NCI-H524 treated with DMSO at 0.1 percent for 48 hours (cell line): ENCODE measurements at regions not wholly inside any gene's neighbourhood (a gene's known extent, or its start where the extent isn't known, plus 50 kb on each side); places are given as distances from the start of the nearest gene placed in this dataset.

Experiments used
- DNase-seq: peaks from one replicate; lab custom pipeline; 2025; lab: John Stamatoyannopoulos, UW

- no peak for DNase-seq
These were observed 219.0 kb downstream of the SPTSSA start for GRCh38 chr14:34243001-34243400.

- DNase-seq = no peak
These were observed 220.8 kb downstream of the SPTSSA start for GRCh38 chr14:34241185-34241711.

GRCh38 chr14:34238610-34239009 lies 223.4 kb downstream of the SPTSSA start:
- DNase-seq = no peak

GRCh38 chr14:34237677-34238076 lies 224.4 kb downstream of the SPTSSA start:
- DNase-seq = no peak

- no peak for DNase-seq
These were observed 225.0 kb downstream of the SPTSSA start for GRCh38 chr14:34237081-34237480.

- DNase-seq = no peak
These were observed 226.3 kb downstream of the SPTSSA start for GRCh38 chr14:34235643-34236300.

GRCh38 chr14:34234258-34234657 lies 227.8 kb downstream of the SPTSSA start:
- DNase-seq = no peak

- DNase-seq = no peak
These were observed 228.4 kb downstream of the SPTSSA start for GRCh38 chr14:34233619-34234018.

GRCh38 chr14:34232790-34233189 lies 229.2 kb downstream of the SPTSSA start:
- DNase-seq = no peak

GRCh38 chr14:34231626-34232025 lies 230.4 kb downstream of the SPTSSA start:
- no peak for DNase-seq

GRCh38 chr14:34229140-34229539 lies 232.9 kb downstream of the SPTSSA start:
- no peak for DNase-seq

GRCh38 chr14:34228650-34228976 lies 233.4 kb downstream of the SPTSSA start:
- DNase-seq = no peak

GRCh38 chr14:34227834-34228649 lies 234.0 kb downstream of the SPTSSA start:
- peak; percentile 42 for DNase-seq

- DNase-seq = no peak
These were observed 237.8 kb downstream of the SPTSSA start for GRCh38 chr14:34224221-34224620.

GRCh38 chr14:34223373-34224148 lies 238.5 kb downstream of the SPTSSA start:
- no peak for DNase-seq

GRCh38 chr14:34222867-34223266 lies 239.2 kb downstream of the SPTSSA start:
- DNase-seq = no peak

GRCh38 chr14:34222122-34222521 lies 239.9 kb downstream of the SPTSSA start:
- no peak for DNase-seq

- no peak for DNase-seq
These were observed 241.1 kb downstream of the SPTSSA start for GRCh38 chr14:34220921-34221320.

GRCh38 chr14:34220378-34220706 lies 241.7 kb downstream of the SPTSSA start:
- DNase-seq = no peak

- no peak for DNase-seq
These were observed 242.2 kb downstream of the SPTSSA start for GRCh38 chr14:34219661-34220377.

GRCh38 chr14:34218881-34219280 lies 243.2 kb downstream of the SPTSSA start:
- DNase-seq = no peak

GRCh38 chr14:34214961-34215360 lies 247.1 kb downstream of the SPTSSA start:
- no peak for DNase-seq
